Neutrophil (primary cell): ENCODE measurements at regions not wholly inside any gene's neighbourhood (a gene's known extent, or its start where the extent isn't known, plus 50 kb on each side); places are given as distances from the start of the nearest gene placed in this dataset.

ENCODE experiments used
- H3K27ac ChIP-seq: fragments of 200-600 bp; sonication (generic); 2 replicates; pipeline ENCODE4 v1.5.1; 2016; ENCODE audit warnings: mild to moderate bottlenecking, moderate library complexity
- H3K27me3 ChIP-seq: fragments of 200-600 bp; sonication (generic); 2 replicates; pipeline ENCODE4 v1.6.0; 2016; ENCODE audit warnings: mild to moderate bottlenecking
- H3K36me3 ChIP-seq: fragments of 200-600 bp; sonication (generic); 2 replicates; pipeline ENCODE4 v1.5.1; 2017
- H3K4me1 ChIP-seq, 2 experiments: fragments of 200-600 bp in 1 of 2; sonication (generic) in 1 of 2; 1 replicate in 1 of 2; 2 replicates in 1 of 2; pipeline versions ENCODE4 v1.5.1 to v1.6.1; 2013 to 2016; ENCODE audit warnings: low read depth in 1 of 2, low read length in 1 of 2, mild to moderate bottlenecking in 1 of 2, moderate library complexity in 1 of 2; ENCODE audit not compliant: control insufficient read depth in 1 of 2, insufficient read depth in 1 of 2
- H3K4me3 ChIP-seq, 2 experiments: fragments of 200-600 bp in 1 of 2; sonication (generic) in 1 of 2; 1 replicate in 1 of 2; 2 replicates in 1 of 2; pipeline ENCODE4 v1.5.1; 2013 to 2016; ENCODE audit warnings: low read depth in 1 of 2, low read length in 1 of 2, mild to moderate bottlenecking in 1 of 2, moderate library complexity in 1 of 2
- H3K9me3 ChIP-seq: fragments of 200-600 bp; sonication (generic); 2 replicates; pipeline ENCODE4 v1.5.1; 2016
- CTCF ChIP-seq: fragments of 200-600 bp; sonication (generic); IDR thresholded peaks from 2 replicates; pipeline ENCODE4 v1.5.1; 2016; ENCODE audit warnings: antibody characterized with exemption

- no peak overlapping the region for H3K4me3 ChIP-seq
- no peaks in the 10 kb centered on the region for H3K27me3 ChIP-seq
- H3K4me1 ChIP-seq, result no peaks in the 10 kb centered on the region
- no peak overlapping the region for H3K27ac ChIP-seq
- no peak for TF ChIP-seq CTCF
- H3K9me3 ChIP-seq, result no peaks in the 10 kb centered on the region
- H3K36me3 ChIP-seq, result no peaks in the 10 kb centered on the region
Measured at GRCh38 chr21:28532446-28532845, 460.2 kb downstream of the LTN1 start.

GRCh38 chr21:28523367-28523766, 469.3 kb downstream of the LTN1 start:
- H3K27ac ChIP-seq, result no peak overlapping the region
- no peak for TF ChIP-seq CTCF
- H3K4me1 ChIP-seq, result peaks cover 0 to 5% of the 10 kb centered on the region in 2 experiments
- H3K4me3 ChIP-seq, result no peak overlapping the region
- H3K36me3 ChIP-seq, result no peaks in the 10 kb centered on the region
- H3K9me3 ChIP-seq, result no peaks in the 10 kb centered on the region
- H3K27me3 ChIP-seq, result peaks cover 9% of the 10 kb centered on the region

- Histone ChIP-seq H3K4me3 (no peak overlapping the region), H3K27me3 (peaks cover 9% of the 10 kb centered on the region), H3K9me3 (no peaks in the 10 kb centered on the region), H3K27ac (no peak overlapping the region), H3K4me1 (peaks cover 0 to 5% of the 10 kb centered on the region in 2 experiments), H3K36me3 (no peaks in the 10 kb centered on the region)
- no peak for TF ChIP-seq CTCF
Measured at GRCh38 chr21:28522014-28522799, 470.5 kb downstream of the LTN1 start.

- Histone ChIP-seq H3K4me3 (no peak overlapping the region), H3K36me3 (no peaks in the 10 kb centered on the region), H3K27me3 (peaks cover 9% of the 10 kb centered on the region), H3K9me3 (no peaks in the 10 kb centered on the region), H3K27ac (no peak overlapping the region), H3K4me1 (peaks cover 0 to 5% of the 10 kb centered on the region in 2 experiments)
- TF ChIP-seq CTCF, result no peak
Measured at GRCh38 chr21:28518630-28519029, 474.0 kb downstream of the LTN1 start.

- H3K36me3 ChIP-seq, result no peaks in the 10 kb centered on the region
- no peak overlapping the region for H3K4me3 ChIP-seq
- H3K9me3 ChIP-seq, result no peaks in the 10 kb centered on the region
- TF ChIP-seq CTCF, result no peak
- no peak overlapping the region for H3K27ac ChIP-seq
- H3K27me3 ChIP-seq, result peaks cover 7% of the 10 kb centered on the region
- H3K4me1 ChIP-seq, result no peaks in the 10 kb centered on the region
Measured at GRCh38 chr21:28516991-28517592, 475.6 kb downstream of the LTN1 start.
